ENCODE measurements at regions not wholly inside any gene's neighbourhood (a gene's known extent, or its start where the extent isn't known, plus 50 kb on each side); places are given as distances from the start of the nearest gene placed in this dataset.
A peak's percentile ranks its signal among the peaks of the same experiment; 100 is the strongest.

- no peak for DNase-seq
- Histone ChIP-seq H3K36me3 (no peaks in the 10 kb centered on the region), H3K4me3 (no peak overlapping the region), H3K9me3 (no peaks in the 10 kb centered on the region), H3K4me1 (peaks cover 51% of the 10 kb centered on the region), H3K27me3 (ENCODE audit: low read depth) (no peaks in the 10 kb centered on the region), H3K27ac (no peak overlapping the region)
- no peak for TF ChIP-seq CTCF (IDR thresholded peaks at IDR 0.05)
- no peak for ATAC-seq
- intact Hi-C loops (cut with DNase I), result no loop called here
These were observed 218.6 kb upstream of the CITED2 start for GRCh38 chr6:139593081-139593480.

GRCh38 chr6:139592011-139592410 is 217.6 kb upstream of the CITED2 start:
- no peak for TF ChIP-seq CTCF (IDR thresholded peaks at IDR 0.05)
- intact Hi-C loops (cut with DNase I), result no loop called here
- ATAC-seq (no peak), DNase-seq (no peak)
- Histone ChIP-seq H3K4me1 (peaks cover 47% of the 10 kb centered on the region), H3K9me3 (no peaks in the 10 kb centered on the region), H3K27me3 (ENCODE audit: low read depth) (no peaks in the 10 kb centered on the region), H3K4me3 (no peak overlapping the region), H3K36me3 (no peaks in the 10 kb centered on the region), H3K27ac (no peak overlapping the region)

- intact Hi-C loops (cut with DNase I), result no loop called here
- no peak for DNase-seq
- H3K4me1 ChIP-seq, result peaks cover 40% of the 10 kb centered on the region
- no peak overlapping the region for H3K4me3 ChIP-seq
- no peak for TF ChIP-seq CTCF (IDR thresholded peaks at IDR 0.05)
- no peaks in the 10 kb centered on the region for H3K36me3 ChIP-seq
- H3K9me3 ChIP-seq, result no peaks in the 10 kb centered on the region
- no peak for ATAC-seq
- H3K27ac ChIP-seq, result no peak overlapping the region
- H3K27me3 ChIP-seq (ENCODE audit: low read depth), result no peaks in the 10 kb centered on the region
These were observed 216.8 kb upstream of the CITED2 start for GRCh38 chr6:139591075-139591865.

GRCh38 chr6:139590206-139590605 is 215.8 kb upstream of the CITED2 start:
- no peak for ATAC-seq
- Histone ChIP-seq H3K27me3 (ENCODE audit: low read depth) (no peaks in the 10 kb centered on the region), H3K4me3 (no peak overlapping the region), H3K4me1 (peaks cover 31% of the 10 kb centered on the region), H3K9me3 (no peaks in the 10 kb centered on the region), H3K36me3 (no peaks in the 10 kb centered on the region), H3K27ac (peak overlapping the region; percentile 18)
- DNase-seq, result no peak
- no peak for TF ChIP-seq CTCF (IDR thresholded peaks at IDR 0.05)
- intact Hi-C loops (cut with DNase I), result no loop called here

GRCh38 chr6:139588734-139589593 is 214.5 kb upstream of the CITED2 start:
- Histone ChIP-seq H3K9me3 (no peaks in the 10 kb centered on the region), H3K27me3 (ENCODE audit: low read depth) (no peaks in the 10 kb centered on the region), H3K4me3 (no peak overlapping the region), H3K36me3 (no peaks in the 10 kb centered on the region), H3K4me1 (peaks cover 25% of the 10 kb centered on the region), H3K27ac (peak overlapping the region; percentile 15)
- intact Hi-C loops (cut with DNase I), result no loop called here
- TF ChIP-seq CTCF (IDR thresholded peaks at IDR 0.05), result no peak
- DNase-seq, result no peak
- peak in 1 of 2 donors; percentile 54 for ATAC-seq

Measured in lower lobe of right lung (tissue), 2 donors.